ENCODE measurements at regions not wholly inside any gene's neighbourhood (a gene's known extent, or its start where the extent isn't known, plus 50 kb on each side); places are given as distances from the start of the nearest gene placed in this dataset.

DNA sequence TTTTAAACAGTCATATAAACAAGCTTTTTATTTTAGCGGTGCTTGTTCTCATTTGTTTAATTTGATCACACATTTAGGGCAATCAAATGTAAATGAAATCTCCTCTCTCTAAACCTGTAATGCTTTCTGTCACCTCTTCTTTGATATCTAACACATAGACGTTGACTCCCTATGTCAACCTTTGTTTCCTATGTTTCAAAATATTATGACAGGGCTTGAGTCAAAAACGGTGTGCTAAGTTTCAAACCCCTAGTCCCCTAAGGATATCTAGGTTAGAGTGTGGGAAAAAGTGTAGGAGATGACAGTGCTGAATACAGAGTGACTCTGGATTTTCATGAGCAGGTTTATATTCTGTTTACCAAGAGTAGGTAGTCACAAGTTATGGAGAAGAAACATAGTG is 224.0 kb upstream of the CNKSR2 start:
- Histone ChIP-seq H4K91ac (ENCODE audit: low read length) (no peak overlapping the region), H2AFZ (ENCODE audit: low read depth, low read length) (no peak overlapping the region), H3K79me1 (replicated peaks; ENCODE audit: low read length, poor library complexity, severe bottlenecking) (no peaks in the 10 kb centered on the region), H4K8ac (ENCODE audit: low read length) (no peak overlapping the region), H3K36me3 (ENCODE audit: control insufficient read depth in 1 of 2, insufficient read depth in 2 of 2, low read depth in 1 of 2, low read length in 2 of 2) (no peaks in the 10 kb centered on the region), H3K4me2 (ENCODE audit: low read length, poor library complexity, severe bottlenecking) (no peak overlapping the region), H3K27ac (ENCODE audit: low read length, poor library complexity, severe bottlenecking) (no peak overlapping the region), H3K4ac (ENCODE audit: low read depth in 1 of 2, low read length in 2 of 2) (no peak overlapping the region), H2BK12ac (ENCODE audit: low read length in 2 of 2) (no peak overlapping the region), H2BK5ac (ENCODE audit: low read depth, low read length, poor library complexity, severe bottlenecking) (no peak overlapping the region), H3K9ac (ENCODE audit: low read length) (no peak overlapping the region), H3K18ac (ENCODE audit: low read depth in 1 of 2, low read length in 2 of 2) (no peak overlapping the region), H2AK5ac (ENCODE audit: low read length, severe bottlenecking) (no peak overlapping the region), H3K9me3 (ENCODE audit: control insufficient read depth, low read length) (no peaks in the 10 kb centered on the region), H2BK120ac (ENCODE audit: low read depth, low read length) (no peak overlapping the region), H3K27me3 (ENCODE audit: control insufficient read depth in 1 of 2, insufficient read depth in 1 of 2, low read length in 2 of 2) (no peaks in the 10 kb centered on the region), H3K14ac (ENCODE audit: low read length in 2 of 2) (no peak overlapping the region), H2BK15ac (ENCODE audit: low read depth, poor library complexity, severe bottlenecking) (no peak overlapping the region), H3K4me1 (ENCODE audit: control insufficient read depth, insufficient read depth, low read depth, low read length) (no peaks in the 10 kb centered on the region), H3K4me3 (ENCODE audit: insufficient read depth in 1 of 2, low read depth in 1 of 2, low read length in 2 of 2) (no peak overlapping the region), H3K23ac (ENCODE audit: low read length in 2 of 2) (no peak overlapping the region)
- WGBS: 83% methylated on average over 1 of the region's 3 CpGs
- DNase-seq: no peak

DNA sequence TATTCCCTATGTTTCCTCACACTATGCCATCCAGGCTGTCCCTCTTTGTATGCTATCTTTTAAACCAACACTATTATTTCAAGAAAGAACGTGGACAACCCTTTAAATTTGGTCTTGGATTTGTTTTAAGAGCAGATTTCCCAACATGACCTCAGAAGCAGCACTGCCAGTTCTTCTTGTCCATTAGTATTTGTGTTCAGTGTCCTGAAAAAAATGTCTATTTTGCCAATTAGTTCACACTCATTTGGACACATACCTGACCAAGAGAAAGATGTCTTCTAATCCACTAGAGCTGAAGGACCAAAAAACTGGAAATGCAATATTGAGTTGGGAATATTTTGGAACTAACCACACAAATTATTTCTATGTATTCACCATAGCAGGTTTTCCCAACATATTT is 223.2 kb upstream of the CNKSR2 start:
- no peaks in the 10 kb centered on the region for H3K79me1 ChIP-seq (replicated peaks; ENCODE audit: low read length, poor library complexity, severe bottlenecking)
- no peak for DNase-seq
- H3K27ac ChIP-seq (ENCODE audit: low read length, poor library complexity, severe bottlenecking): no peak overlapping the region
- no peak overlapping the region for H2BK12ac ChIP-seq (ENCODE audit: low read length in 2 of 2)
- H2AFZ ChIP-seq (ENCODE audit: low read depth, low read length): no peak overlapping the region
- H3K4me1 ChIP-seq (ENCODE audit: control insufficient read depth, insufficient read depth, low read depth, low read length): no peaks in the 10 kb centered on the region
- no peak overlapping the region for H3K18ac ChIP-seq (ENCODE audit: low read depth in 1 of 2, low read length in 2 of 2)
- no peak overlapping the region for H3K14ac ChIP-seq (ENCODE audit: low read length in 2 of 2)
- no peak overlapping the region for H3K23ac ChIP-seq (ENCODE audit: low read length in 2 of 2)
- H3K36me3 ChIP-seq (ENCODE audit: control insufficient read depth in 1 of 2, insufficient read depth in 2 of 2, low read depth in 1 of 2, low read length in 2 of 2): no peaks in the 10 kb centered on the region
- H3K4me2 ChIP-seq (ENCODE audit: low read length, poor library complexity, severe bottlenecking): no peak overlapping the region
- H2BK15ac ChIP-seq (ENCODE audit: low read depth, poor library complexity, severe bottlenecking): no peak overlapping the region
- H3K9me3 ChIP-seq (ENCODE audit: control insufficient read depth, low read length): no peaks in the 10 kb centered on the region
- H3K9ac ChIP-seq (ENCODE audit: low read length): no peak overlapping the region
- H4K91ac ChIP-seq (ENCODE audit: low read length): no peak overlapping the region
- H3K27me3 ChIP-seq (ENCODE audit: control insufficient read depth in 1 of 2, insufficient read depth in 1 of 2, low read length in 2 of 2): no peaks in the 10 kb centered on the region
- no peak overlapping the region for H4K8ac ChIP-seq (ENCODE audit: low read length)
- WGBS: no CpG with 5 or more reads among the region's 1 CpG
- H3K4ac ChIP-seq (ENCODE audit: low read depth in 1 of 2, low read length in 2 of 2): no peak overlapping the region
- no peak overlapping the region for H2BK5ac ChIP-seq (ENCODE audit: low read depth, low read length, poor library complexity, severe bottlenecking)
- no peak overlapping the region for H3K4me3 ChIP-seq (ENCODE audit: insufficient read depth in 1 of 2, low read depth in 1 of 2, low read length in 2 of 2)
- H2BK120ac ChIP-seq (ENCODE audit: low read depth, low read length): no peak overlapping the region
- no peak overlapping the region for H2AK5ac ChIP-seq (ENCODE audit: low read length, severe bottlenecking)

DNA sequence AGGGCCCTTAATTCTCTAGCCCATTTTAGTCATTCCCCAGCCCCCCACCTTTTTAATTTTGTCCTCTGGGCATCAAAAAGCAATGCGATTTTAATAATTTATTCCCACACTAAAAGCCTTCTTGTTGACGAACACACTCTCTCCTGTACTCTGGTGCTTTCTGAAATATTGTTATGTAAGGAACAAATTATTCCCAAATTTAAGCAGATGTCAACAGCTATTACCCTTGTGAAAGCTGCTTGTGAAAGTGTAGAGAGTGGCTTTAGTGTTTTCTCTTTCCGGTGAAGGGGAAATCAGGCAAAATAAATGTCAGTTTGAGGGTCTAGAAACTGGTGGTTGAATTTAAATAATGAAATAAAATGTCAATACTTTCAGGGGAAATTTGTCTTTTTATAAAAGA is 221.2 kb upstream of the CNKSR2 start:
- H4K91ac ChIP-seq (ENCODE audit: low read length): no peak overlapping the region
- H3K36me3 ChIP-seq (ENCODE audit: control insufficient read depth in 1 of 2, insufficient read depth in 2 of 2, low read depth in 1 of 2, low read length in 2 of 2): no peaks in the 10 kb centered on the region
- peak overlapping the region in 1 of 2 experiments; percentile 21 for H3K4me3 ChIP-seq (ENCODE audit: insufficient read depth in 1 of 2, low read depth in 1 of 2, low read length in 2 of 2)
- no peak overlapping the region for H4K8ac ChIP-seq (ENCODE audit: low read length)
- no peak overlapping the region for H3K27ac ChIP-seq (ENCODE audit: low read length, poor library complexity, severe bottlenecking)
- H3K27me3 ChIP-seq (ENCODE audit: control insufficient read depth in 1 of 2, insufficient read depth in 1 of 2, low read length in 2 of 2): no peaks in the 10 kb centered on the region
- H2BK5ac ChIP-seq (ENCODE audit: low read depth, low read length, poor library complexity, severe bottlenecking): no peak overlapping the region
- no peak overlapping the region for H3K4me2 ChIP-seq (ENCODE audit: low read length, poor library complexity, severe bottlenecking)
- H3K23ac ChIP-seq (ENCODE audit: low read length in 2 of 2): no peak overlapping the region
- no peaks in the 10 kb centered on the region for H3K9me3 ChIP-seq (ENCODE audit: control insufficient read depth, low read length)
- no peak for DNase-seq
- H3K4ac ChIP-seq (ENCODE audit: low read depth in 1 of 2, low read length in 2 of 2): no peak overlapping the region
- no peaks in the 10 kb centered on the region for H3K79me1 ChIP-seq (replicated peaks; ENCODE audit: low read length, poor library complexity, severe bottlenecking)
- H3K14ac ChIP-seq (ENCODE audit: low read length in 2 of 2): no peak overlapping the region
- WGBS: 100% methylated on average over 1 of the region's 3 CpGs
- H3K18ac ChIP-seq (ENCODE audit: low read depth in 1 of 2, low read length in 2 of 2): no peak overlapping the region
- H3K4me1 ChIP-seq (ENCODE audit: control insufficient read depth, insufficient read depth, low read depth, low read length): no peaks in the 10 kb centered on the region
- peak overlapping the region; percentile 78 for H3K9ac ChIP-seq (ENCODE audit: low read length)
- no peak overlapping the region for H2BK120ac ChIP-seq (ENCODE audit: low read depth, low read length)
- H2BK12ac ChIP-seq (ENCODE audit: low read length in 2 of 2): no peak overlapping the region
- no peak overlapping the region for H2BK15ac ChIP-seq (ENCODE audit: low read depth, poor library complexity, severe bottlenecking)
- no peak overlapping the region for H2AFZ ChIP-seq (ENCODE audit: low read depth, low read length)
- no peak overlapping the region for H2AK5ac ChIP-seq (ENCODE audit: low read length, severe bottlenecking)

DNA sequence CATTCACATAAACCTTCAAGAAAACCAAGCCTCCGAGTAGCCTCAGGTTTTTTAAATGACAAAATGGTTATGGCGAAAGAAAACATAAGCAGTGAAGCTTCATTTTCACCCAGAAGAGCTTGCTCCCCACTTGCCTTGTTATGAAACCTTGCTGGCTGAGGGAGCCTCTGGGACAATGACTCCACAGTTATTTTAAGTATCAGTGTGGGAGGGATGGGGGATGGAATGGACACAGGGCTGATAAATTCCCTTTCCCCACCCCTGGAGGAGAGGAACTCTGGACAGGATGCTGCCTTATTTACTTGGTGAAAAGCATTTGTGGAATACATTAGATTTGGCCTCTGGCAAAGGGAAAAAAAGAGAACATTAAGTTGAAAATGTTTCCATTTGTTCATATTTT is 220.7 kb upstream of the CNKSR2 start:
- Histone ChIP-seq H4K8ac (ENCODE audit: low read length) (no peak overlapping the region), H3K9ac (ENCODE audit: low read length) (peak overlapping the region; percentile 78), H4K91ac (ENCODE audit: low read length) (no peak overlapping the region), H3K4me2 (ENCODE audit: low read length, poor library complexity, severe bottlenecking) (no peak overlapping the region), H2AFZ (ENCODE audit: low read depth, low read length) (no peak overlapping the region), H3K4me3 (ENCODE audit: insufficient read depth in 1 of 2, low read depth in 1 of 2, low read length in 2 of 2) (peak overlapping the region in 1 of 2 experiments; percentile 21), H2BK120ac (ENCODE audit: low read depth, low read length) (no peak overlapping the region), H2AK5ac (ENCODE audit: low read length, severe bottlenecking) (no peak overlapping the region), H3K4me1 (ENCODE audit: control insufficient read depth, insufficient read depth, low read depth, low read length) (no peaks in the 10 kb centered on the region), H3K27me3 (ENCODE audit: control insufficient read depth in 1 of 2, insufficient read depth in 1 of 2, low read length in 2 of 2) (no peaks in the 10 kb centered on the region), H2BK12ac (ENCODE audit: low read length in 2 of 2) (no peak overlapping the region), H3K14ac (ENCODE audit: low read length in 2 of 2) (no peak overlapping the region), H3K9me3 (ENCODE audit: control insufficient read depth, low read length) (no peaks in the 10 kb centered on the region), H3K18ac (ENCODE audit: low read depth in 1 of 2, low read length in 2 of 2) (no peak overlapping the region), H3K23ac (ENCODE audit: low read length in 2 of 2) (no peak overlapping the region), H3K4ac (ENCODE audit: low read depth in 1 of 2, low read length in 2 of 2) (no peak overlapping the region), H2BK5ac (ENCODE audit: low read depth, low read length, poor library complexity, severe bottlenecking) (no peak overlapping the region), H2BK15ac (ENCODE audit: low read depth, poor library complexity, severe bottlenecking) (no peak overlapping the region), H3K27ac (ENCODE audit: low read length, poor library complexity, severe bottlenecking) (no peak overlapping the region), H3K79me1 (replicated peaks; ENCODE audit: low read length, poor library complexity, severe bottlenecking) (no peaks in the 10 kb centered on the region), H3K36me3 (ENCODE audit: control insufficient read depth in 1 of 2, insufficient read depth in 2 of 2, low read depth in 1 of 2, low read length in 2 of 2) (no peaks in the 10 kb centered on the region)
- WGBS: 88% methylated on average over 2 of the region's 2 CpGs
- peak; percentile 29 for DNase-seq
